GM18520 (cell line): ENCODE measurements at regions not wholly inside any gene's neighbourhood (a gene's known extent, or its start where the extent isn't known, plus 50 kb on each side); places are given as distances from the start of the nearest gene placed in this dataset.
"Not testable (repeated sequence)": the region's sequence is repeated elsewhere in the genome, so short reads cannot be mapped to it uniquely, and the experiment has no call there.

Experiments
- ATAC-seq: cut with Tn5 transposase; IDR thresholded peaks from one replicate; pipeline ENCODE4 v1.9.1; 2021; ENCODE audit not compliant: unreplicated experiment

GRCh38 chr4:59689149-59689548 is 1511.0 kb upstream of the ADGRL3 start:
- no peak for ATAC-seq

DNA sequence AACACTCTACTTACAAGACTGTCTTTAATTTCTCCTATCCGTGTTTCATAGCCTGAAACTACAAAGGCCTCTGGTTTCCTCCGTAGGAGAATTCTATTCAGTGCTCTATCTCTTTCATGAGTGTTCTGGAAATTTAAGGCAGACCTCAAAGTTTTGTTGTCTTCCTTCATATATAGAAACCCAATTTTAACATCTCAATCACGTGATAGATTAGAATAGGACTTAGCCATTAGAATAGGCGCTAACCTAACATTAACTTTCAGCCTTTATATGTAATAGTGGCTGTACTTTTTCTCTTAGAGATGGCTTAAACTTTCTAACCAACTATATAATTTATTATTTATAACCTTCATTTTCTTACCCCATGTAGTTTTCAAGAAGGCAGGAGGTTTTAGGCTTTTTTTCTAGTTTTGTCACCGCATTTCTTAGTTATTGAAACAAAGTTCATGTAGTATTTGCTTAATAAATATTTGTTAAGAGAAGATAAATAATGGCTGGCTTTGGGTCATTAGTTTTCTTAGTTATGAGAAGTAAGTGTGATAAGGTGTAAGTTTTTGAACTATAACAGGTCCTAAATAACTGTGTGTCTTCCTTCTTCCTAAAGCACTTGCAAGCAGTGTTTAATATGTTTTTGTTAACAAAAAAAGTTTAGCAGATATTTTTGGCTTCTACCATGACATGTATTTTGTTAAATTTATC is 1504.6 kb upstream of the ADGRL3 start:
- ATAC-seq, result no peak

- ATAC-seq, result no peak
These were observed 1502.1 kb upstream of the ADGRL3 start for GRCh38 chr4:59698041-59698440.

DNA sequence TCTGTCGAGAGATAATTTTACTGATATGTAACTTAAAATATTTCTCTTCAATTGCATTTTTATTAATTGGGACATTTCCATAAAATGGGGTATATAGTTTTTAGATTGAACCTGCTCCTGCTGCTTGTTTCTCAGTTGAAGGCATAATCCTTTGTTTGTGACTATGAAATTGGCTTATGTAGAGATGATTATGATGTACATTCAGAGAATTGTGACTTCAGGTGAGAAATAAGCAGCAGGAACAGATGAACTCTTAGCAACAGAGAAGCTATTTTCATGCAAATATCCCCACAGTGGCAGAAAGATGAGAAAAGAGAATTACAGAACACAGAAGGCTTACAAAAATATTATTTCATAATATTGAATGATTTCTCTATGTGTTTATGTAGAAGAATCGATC is 1499.5 kb upstream of the ADGRL3 start:
- no peak for ATAC-seq

DNA sequence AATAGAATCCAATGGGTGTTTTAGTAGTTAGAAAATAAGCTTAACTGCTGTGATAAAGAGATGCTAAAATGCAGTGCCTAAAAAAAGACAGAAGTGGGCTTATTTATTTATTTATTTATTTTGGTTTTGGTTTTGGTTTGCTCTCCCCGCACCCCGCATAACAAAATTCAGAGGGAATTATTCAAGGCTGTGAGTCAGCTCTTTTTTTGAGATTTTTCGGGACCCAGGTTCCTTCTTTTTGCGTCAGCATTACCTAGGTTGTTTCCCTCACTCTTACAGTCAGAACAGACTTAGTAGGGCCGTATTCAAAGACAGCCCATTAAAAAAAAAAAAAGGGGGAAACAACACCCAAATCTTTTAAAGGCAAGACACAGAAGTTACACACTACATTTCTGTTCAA is 1495.5 kb upstream of the ADGRL3 start:
- no peak for ATAC-seq

- no peak for ATAC-seq
These were observed 1487.7 kb upstream of the ADGRL3 start for GRCh38 chr4:59712470-59712869.

DNA sequence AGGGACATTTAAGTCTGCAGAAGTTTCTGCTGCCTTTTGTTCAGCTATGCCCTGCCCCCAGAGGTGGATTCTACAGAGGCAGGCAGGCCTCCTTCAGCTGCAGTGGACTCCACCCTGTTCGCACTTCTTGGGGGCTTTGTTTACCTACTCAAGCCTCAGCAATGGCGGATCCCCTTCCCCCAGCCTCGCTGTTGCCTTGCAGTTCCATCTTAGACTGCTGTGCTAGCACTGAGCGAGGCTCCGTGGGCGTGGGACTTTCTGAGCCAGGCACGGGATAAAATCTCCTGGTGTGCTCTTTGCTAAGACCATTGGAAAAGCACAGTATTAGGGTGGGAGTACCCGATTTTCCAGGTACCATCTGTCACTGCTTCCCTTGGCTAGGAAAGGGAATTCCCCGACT is 1475.8 kb upstream of the ADGRL3 start:
- not testable (repeated sequence) for ATAC-seq

GRCh38 chr4:59727745-59728144 is 1472.4 kb upstream of the ADGRL3 start:
- ATAC-seq, result no peak

DNA sequence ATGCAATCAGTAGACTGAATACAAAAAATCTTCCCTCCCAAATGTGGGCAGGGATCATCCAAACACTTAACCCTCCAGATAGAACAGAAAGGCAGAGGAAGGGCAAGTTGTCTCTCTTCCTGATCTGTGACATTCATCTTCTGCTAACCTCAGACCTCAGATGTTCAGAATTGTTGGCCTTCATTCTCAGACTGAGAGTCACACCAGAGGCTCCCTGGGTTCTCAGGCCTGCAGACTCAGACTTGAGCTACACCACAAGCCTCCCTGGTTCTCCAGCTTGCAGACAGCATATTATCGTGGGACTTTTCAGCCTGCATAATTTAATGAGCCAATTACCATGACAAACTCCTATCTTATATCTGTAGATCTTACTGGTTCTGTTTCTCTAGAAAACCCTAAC is 1471.6 kb upstream of the ADGRL3 start:
- ATAC-seq, result no peak

GRCh38 chr4:59729321-59729720 is 1470.8 kb upstream of the ADGRL3 start:
- ATAC-seq, result no peak

DNA sequence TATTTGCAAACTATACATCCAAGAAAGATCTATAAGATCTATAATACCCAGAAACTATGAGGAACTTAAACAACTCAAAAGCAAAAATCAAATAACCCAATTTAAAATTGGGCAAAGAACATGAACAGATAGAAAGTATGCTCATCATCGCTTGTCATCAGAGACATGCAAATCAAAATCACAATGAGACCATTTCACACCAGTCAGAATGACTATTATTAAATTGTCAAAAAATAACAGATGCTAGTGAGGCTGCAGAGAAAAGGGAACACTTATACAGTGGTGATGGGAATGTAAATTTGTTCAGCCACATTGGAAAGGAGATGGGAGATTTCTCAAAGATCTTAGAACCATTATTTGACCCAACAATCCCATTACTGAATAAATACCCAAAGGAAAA is 1451.7 kb upstream of the ADGRL3 start:
- ATAC-seq, result no peak

GRCh38 chr4:59759082-59759825 is 1440.9 kb upstream of the ADGRL3 start:
- no peak for ATAC-seq

DNA sequence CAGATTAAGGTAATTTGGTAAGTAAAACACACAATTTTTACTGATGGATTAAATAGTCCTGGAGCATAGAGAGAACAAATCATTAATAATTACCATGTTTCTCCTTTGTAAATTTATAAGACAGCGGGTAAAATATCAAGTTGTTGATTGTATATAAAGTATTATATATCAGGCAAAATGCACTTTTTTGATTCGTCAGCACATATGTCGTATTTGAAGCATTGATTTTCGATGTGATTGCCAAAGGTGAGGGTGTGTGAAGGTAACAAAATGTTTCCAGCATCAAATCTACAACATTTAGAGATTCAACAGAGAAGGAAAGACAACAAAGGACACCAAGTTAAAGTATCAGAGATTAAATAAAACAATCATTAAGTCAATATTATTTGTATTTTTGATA is 1437.8 kb upstream of the ADGRL3 start:
- no peak for ATAC-seq

- no peak for ATAC-seq
These were observed 1429.4 kb upstream of the ADGRL3 start for GRCh38 chr4:59770601-59771264.

DNA sequence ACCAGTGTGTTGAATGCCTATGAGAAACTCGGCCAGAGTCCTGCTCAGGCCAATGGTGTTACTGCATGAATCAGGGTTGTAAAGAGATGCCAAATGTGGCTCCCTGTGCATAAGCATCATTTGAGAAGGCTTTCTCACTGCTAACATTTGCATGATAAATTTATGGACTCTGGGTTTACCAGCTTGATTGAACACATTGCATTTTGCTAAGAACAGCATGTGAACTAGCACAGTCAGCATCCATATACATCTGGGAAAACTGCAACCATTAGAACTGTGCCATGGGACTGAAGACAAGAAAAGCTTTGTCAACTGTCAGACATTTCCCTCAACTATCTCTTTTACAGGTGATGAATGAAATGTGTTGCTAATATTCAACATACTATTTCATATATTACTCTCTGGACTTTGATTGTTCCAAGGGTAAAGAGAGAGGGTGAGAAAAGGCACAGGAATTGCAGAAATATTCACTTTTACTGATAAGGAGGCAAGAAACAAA is 1427.4 kb upstream of the ADGRL3 start:
- no peak for ATAC-seq

DNA sequence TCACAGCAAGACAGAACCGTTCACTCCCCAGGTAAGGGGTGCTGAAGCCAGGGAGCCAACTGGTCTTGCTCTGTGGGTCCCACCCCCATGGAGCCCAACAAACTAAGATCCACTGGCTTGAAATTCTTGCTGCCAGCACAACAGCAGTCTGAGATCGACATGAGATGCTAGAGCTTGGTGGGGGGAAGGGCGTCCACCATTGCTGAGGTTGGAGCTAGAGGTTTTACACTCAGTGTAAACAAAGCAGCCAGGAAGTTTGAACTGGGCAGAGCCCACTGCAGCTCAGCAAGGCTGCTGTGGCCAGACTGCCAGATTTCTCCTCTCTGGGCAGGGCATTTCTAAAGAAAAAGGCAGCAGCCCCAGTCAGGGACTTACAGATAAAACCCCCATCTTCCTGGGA is 1419.9 kb upstream of the ADGRL3 start:
- ATAC-seq, result not testable (repeated sequence)

DNA sequence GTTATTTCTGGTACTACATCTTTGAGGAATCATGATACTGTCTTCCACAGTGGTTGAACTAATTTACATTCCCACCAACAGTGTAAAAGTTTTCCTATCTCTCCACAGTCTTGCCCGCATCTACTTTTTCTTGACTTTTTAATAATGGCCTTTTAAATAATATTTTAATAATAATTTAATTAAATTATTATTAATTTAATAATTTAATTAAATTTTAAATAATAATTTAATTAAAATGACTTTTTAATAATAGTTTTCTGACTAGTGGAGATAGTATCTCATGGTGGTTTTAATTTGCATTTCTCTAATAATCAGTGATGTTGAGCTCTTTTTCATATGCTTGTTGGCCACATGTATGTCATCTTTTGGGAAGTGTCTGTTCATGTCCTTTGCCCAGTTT is 1395.0 kb upstream of the ADGRL3 start:
- ATAC-seq, result no peak

DNA sequence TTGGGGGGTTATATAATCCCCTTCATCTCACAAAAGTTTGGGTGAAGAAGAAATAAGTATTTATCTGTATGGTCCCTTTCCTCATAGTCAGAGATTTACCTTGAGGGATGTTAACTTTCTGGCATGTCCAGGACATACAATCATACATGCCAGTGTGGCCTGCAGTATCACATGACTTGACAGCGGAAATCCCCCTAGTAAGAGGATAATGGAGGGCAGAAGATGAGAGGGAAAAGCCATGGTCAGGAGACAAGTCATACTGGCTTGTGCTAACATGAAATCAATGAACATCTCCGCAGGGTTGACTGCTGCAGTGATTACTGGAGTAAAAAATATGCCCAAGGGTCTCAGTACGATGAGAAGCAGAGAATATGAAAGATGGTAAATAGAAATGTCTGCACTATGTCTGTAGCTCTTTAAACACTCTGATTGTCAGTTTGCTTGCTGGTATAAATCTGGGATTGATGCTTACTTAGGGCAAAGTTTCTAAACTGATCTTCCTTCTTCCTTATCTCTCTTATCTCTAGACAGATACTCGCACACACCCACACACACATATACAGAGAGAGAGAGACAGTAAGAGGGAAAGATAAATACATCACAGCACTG is 1385.6 kb upstream of the ADGRL3 start:
- no peak for ATAC-seq

- peak; percentile 97 for ATAC-seq
These were observed 1381.5 kb upstream of the ADGRL3 start for GRCh38 chr4:59818656-59819055.

DNA sequence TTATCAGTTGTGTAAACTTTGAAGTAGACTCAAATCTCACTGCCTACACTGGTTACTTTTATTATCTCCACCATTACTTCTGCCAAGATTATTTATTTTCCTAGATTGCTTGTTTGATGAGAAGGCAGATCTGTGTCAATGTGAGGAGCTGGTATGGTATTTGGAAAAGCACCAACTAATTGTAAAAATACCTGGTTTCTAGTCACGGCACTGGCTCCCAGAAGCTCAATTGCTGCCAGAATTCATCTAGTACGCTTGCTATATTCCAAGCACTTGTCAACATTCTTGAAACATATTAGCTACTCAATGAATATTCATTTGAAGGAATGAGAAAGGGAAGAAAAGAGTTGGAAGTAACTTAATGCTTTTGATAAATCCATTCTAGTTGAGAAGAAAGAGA is 1376.8 kb upstream of the ADGRL3 start:
- ATAC-seq, result no peak

DNA sequence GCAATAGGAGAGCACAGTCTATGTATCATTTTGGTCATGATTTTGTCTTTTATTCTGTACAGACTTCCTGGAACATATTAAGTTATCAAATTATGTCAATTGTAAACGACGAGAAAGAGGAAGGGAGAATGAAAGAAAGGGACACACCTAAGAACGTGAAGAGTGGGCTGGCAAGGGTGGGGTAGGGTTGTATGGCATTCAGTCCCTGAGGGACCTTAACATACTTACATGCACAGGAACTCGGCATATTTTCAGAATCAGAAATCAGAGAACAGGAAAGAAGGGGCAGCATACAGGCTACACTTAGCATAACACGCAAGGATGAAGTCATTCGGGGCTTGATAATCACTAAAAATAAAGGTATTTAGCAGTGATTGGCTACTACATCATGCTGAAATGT is 1375.0 kb upstream of the ADGRL3 start:
- ATAC-seq, result no peak

- ATAC-seq, result no peak
These were observed 1368.4 kb upstream of the ADGRL3 start for GRCh38 chr4:59831746-59832145.
